WTC11 (cell line): ENCODE measurements at regions not wholly inside any gene's neighbourhood (a gene's known extent, or its start where the extent isn't known, plus 50 kb on each side); places are given as distances from the start of the nearest gene placed in this dataset.

Experiments used
- FOXK1 ChIP-seq: sonication (generic); formaldehyde crosslinking; IDR thresholded peaks from 2 replicates; pipeline ENCODE4 v1.8.0; 2022; ENCODE audit warnings: mild to moderate bottlenecking, moderate library complexity, missing genetic modification reagents
- NFYB ChIP-seq: sonication (generic); formaldehyde crosslinking; conservative IDR thresholded peaks from 2 replicates; pipeline ENCODE4 v1.8.0; 2022; ENCODE audit warnings: low read depth, missing genetic modification reagents
- NR3C1 ChIP-seq: sonication (generic); formaldehyde crosslinking; conservative IDR thresholded peaks from 2 replicates; pipeline ENCODE4 v1.8.1; 2023; ENCODE audit warnings: low read depth, mild to moderate bottlenecking, missing genetic modification reagents
- SP1 ChIP-seq: sonication (generic); formaldehyde crosslinking; conservative IDR thresholded peaks from 2 replicates; pipeline ENCODE4 v1.8.1; 2022; ENCODE audit warnings: missing genetic modification reagents
- TEAD1 ChIP-seq: sonication (generic); formaldehyde crosslinking; IDR thresholded peaks from 2 replicates; pipeline ENCODE4 v1.8.0; 2022; ENCODE audit warnings: mild to moderate bottlenecking, missing genetic modification reagents
- ZNF416 ChIP-seq: fragments of 250-450 bp; sonication (Bioruptor Pico); IDR thresholded peaks from 2 replicates; pipeline ENCODE4 v1.9.0; 2021; ENCODE audit warnings: mild to moderate bottlenecking, inconsistent platforms
- ZNF671 ChIP-seq: fragments of 250-450 bp; sonication (Bioruptor Pico); IDR thresholded peaks from 2 replicates; pipeline ENCODE4 v1.8.0; 2021; ENCODE audit warnings: mild to moderate bottlenecking
- TF ChIP-seq, protein P1 (sequence below): sonication (generic); formaldehyde crosslinking; IDR thresholded peaks from 2 replicates; pipeline ENCODE4 v1.8.1; 2023; ENCODE audit warnings: mild to moderate bottlenecking, missing genetic modification reagents, borderline replicate concordance
- TF ChIP-seq, protein P2 (sequence below): sonication (generic); formaldehyde crosslinking; IDR thresholded peaks from 2 replicates; pipeline ENCODE4 v1.8.1; 2022; ENCODE audit warnings: missing genetic modification reagents, borderline replicate concordance
- TF ChIP-seq, protein P3 (sequence below): sonication (generic); formaldehyde crosslinking; IDR thresholded peaks from 2 replicates; pipeline ENCODE4 v1.8.1; 2023; ENCODE audit warnings: mild to moderate bottlenecking, missing genetic modification reagents, moderate library complexity
- TF ChIP-seq, protein P4 (sequence below): sonication (generic); formaldehyde crosslinking; IDR thresholded peaks from 2 replicates; pipeline ENCODE4 v1.8.1; 2023; ENCODE audit warnings: mild to moderate bottlenecking, missing genetic modification reagents
- TF ChIP-seq, protein P5 (sequence below): fragments of 200-600 bp; IDR thresholded peaks from 2 replicates; pipeline ENCODE4 v1.8.0; 2022; ENCODE audit warnings: antibody characterized with exemption
- TF ChIP-seq, protein P6 (sequence below): sonication (generic); formaldehyde crosslinking; IDR thresholded peaks from 2 replicates; pipeline ENCODE4 v1.8.0; 2022; ENCODE audit warnings: mild to moderate bottlenecking, missing genetic modification reagents
- TF ChIP-seq, protein P7 (sequence below): sonication (generic); formaldehyde crosslinking; IDR thresholded peaks from 2 replicates; pipeline ENCODE4 v1.8.0; 2022; ENCODE audit warnings: mild to moderate bottlenecking, missing genetic modification reagents

DNA sequence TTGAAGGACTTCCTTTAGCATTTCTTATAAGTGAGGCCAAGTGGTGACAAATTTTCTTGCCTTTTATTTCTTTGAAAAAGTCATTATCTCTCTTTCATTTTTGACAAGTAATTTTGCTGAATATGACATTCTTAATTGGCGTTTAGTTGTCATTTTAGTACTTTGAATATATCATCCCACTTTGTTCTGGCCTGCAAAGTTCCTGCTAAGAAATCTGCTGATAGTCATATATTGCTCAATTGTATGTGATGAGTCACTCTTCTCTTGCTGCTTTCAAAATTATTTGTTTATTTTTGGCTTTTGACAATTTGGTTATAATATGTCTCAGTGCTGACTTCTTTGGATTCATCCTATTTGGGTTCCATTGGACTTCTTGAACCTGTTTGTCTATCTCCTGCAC, 312.6 kb downstream of the DUSP10 start:
- TF ChIP-seq, protein P1, sequence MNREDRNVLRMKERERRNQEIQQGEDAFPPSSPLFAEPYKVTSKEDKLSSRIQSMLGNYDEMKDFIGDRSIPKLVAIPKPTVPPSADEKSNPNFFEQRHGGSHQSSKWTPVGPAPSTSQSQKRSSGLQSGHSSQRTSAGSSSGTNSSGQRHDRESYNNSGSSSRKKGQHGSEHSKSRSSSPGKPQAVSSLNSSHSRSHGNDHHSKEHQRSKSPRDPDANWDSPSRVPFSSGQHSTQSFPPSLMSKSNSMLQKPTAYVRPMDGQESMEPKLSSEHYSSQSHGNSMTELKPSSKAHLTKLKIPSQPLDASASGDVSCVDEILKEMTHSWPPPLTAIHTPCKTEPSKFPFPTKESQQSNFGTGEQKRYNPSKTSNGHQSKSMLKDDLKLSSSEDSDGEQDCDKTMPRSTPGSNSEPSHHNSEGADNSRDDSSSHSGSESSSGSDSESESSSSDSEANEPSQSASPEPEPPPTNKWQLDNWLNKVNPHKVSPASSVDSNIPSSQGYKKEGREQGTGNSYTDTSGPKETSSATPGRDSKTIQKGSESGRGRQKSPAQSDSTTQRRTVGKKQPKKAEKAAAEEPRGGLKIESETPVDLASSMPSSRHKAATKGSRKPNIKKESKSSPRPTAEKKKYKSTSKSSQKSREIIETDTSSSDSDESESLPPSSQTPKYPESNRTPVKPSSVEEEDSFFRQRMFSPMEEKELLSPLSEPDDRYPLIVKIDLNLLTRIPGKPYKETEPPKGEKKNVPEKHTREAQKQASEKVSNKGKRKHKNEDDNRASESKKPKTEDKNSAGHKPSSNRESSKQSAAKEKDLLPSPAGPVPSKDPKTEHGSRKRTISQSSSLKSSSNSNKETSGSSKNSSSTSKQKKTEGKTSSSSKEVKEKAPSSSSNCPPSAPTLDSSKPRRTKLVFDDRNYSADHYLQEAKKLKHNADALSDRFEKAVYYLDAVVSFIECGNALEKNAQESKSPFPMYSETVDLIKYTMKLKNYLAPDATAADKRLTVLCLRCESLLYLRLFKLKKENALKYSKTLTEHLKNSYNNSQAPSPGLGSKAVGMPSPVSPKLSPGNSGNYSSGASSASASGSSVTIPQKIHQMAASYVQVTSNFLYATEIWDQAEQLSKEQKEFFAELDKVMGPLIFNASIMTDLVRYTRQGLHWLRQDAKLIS (CRISPR knock-in tag), result no peak
- TF ChIP-seq, protein P2, sequence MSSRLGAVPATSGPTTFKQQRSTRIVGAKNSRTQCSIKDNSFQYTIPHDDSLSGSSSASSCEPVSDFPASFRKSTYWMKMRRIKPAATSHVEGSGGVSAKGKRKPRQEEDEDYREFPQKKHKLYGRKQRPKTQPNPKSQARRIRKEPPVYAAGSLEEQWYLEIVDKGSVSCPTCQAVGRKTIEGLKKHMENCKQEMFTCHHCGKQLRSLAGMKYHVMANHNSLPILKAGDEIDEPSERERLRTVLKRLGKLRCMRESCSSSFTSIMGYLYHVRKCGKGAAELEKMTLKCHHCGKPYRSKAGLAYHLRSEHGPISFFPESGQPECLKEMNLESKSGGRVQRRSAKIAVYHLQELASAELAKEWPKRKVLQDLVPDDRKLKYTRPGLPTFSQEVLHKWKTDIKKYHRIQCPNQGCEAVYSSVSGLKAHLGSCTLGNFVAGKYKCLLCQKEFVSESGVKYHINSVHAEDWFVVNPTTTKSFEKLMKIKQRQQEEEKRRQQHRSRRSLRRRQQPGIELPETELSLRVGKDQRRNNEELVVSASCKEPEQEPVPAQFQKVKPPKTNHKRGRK (CRISPR knock-in tag), result no peak
- TF ChIP-seq, protein P3, sequence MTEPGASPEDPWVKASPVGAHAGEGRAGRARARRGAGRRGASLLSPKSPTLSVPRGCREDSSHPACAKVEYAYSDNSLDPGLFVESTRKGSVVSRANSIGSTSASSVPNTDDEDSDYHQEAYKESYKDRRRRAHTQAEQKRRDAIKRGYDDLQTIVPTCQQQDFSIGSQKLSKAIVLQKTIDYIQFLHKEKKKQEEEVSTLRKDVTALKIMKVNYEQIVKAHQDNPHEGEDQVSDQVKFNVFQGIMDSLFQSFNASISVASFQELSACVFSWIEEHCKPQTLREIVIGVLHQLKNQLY, result no peak
- TF ChIP-seq, protein P4, sequence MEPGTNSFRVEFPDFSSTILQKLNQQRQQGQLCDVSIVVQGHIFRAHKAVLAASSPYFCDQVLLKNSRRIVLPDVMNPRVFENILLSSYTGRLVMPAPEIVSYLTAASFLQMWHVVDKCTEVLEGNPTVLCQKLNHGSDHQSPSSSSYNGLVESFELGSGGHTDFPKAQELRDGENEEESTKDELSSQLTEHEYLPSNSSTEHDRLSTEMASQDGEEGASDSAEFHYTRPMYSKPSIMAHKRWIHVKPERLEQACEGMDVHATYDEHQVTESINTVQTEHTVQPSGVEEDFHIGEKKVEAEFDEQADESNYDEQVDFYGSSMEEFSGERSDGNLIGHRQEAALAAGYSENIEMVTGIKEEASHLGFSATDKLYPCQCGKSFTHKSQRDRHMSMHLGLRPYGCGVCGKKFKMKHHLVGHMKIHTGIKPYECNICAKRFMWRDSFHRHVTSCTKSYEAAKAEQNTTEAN (CRISPR knock-in tag), result no peak
- TF ChIP-seq, protein P5, sequence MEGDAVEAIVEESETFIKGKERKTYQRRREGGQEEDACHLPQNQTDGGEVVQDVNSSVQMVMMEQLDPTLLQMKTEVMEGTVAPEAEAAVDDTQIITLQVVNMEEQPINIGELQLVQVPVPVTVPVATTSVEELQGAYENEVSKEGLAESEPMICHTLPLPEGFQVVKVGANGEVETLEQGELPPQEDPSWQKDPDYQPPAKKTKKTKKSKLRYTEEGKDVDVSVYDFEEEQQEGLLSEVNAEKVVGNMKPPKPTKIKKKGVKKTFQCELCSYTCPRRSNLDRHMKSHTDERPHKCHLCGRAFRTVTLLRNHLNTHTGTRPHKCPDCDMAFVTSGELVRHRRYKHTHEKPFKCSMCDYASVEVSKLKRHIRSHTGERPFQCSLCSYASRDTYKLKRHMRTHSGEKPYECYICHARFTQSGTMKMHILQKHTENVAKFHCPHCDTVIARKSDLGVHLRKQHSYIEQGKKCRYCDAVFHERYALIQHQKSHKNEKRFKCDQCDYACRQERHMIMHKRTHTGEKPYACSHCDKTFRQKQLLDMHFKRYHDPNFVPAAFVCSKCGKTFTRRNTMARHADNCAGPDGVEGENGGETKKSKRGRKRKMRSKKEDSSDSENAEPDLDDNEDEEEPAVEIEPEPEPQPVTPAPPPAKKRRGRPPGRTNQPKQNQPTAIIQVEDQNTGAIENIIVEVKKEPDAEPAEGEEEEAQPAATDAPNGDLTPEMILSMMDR, result no peak
- TF ChIP-seq FOXK1, result no peak
- TF ChIP-seq, protein P6, sequence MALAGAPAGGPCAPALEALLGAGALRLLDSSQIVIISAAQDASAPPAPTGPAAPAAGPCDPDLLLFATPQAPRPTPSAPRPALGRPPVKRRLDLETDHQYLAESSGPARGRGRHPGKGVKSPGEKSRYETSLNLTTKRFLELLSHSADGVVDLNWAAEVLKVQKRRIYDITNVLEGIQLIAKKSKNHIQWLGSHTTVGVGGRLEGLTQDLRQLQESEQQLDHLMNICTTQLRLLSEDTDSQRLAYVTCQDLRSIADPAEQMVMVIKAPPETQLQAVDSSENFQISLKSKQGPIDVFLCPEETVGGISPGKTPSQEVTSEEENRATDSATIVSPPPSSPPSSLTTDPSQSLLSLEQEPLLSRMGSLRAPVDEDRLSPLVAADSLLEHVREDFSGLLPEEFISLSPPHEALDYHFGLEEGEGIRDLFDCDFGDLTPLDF, result no peak
- no peak for TF ChIP-seq NFYB (CRISPR knock-in tag)
- TF ChIP-seq NR3C1 (CRISPR knock-in tag), result no peak
- no peak for TF ChIP-seq TEAD1 (CRISPR knock-in tag)
- no peak for TF ChIP-seq ZNF671 (CRISPR knock-in tag)
- TF ChIP-seq, protein P7, sequence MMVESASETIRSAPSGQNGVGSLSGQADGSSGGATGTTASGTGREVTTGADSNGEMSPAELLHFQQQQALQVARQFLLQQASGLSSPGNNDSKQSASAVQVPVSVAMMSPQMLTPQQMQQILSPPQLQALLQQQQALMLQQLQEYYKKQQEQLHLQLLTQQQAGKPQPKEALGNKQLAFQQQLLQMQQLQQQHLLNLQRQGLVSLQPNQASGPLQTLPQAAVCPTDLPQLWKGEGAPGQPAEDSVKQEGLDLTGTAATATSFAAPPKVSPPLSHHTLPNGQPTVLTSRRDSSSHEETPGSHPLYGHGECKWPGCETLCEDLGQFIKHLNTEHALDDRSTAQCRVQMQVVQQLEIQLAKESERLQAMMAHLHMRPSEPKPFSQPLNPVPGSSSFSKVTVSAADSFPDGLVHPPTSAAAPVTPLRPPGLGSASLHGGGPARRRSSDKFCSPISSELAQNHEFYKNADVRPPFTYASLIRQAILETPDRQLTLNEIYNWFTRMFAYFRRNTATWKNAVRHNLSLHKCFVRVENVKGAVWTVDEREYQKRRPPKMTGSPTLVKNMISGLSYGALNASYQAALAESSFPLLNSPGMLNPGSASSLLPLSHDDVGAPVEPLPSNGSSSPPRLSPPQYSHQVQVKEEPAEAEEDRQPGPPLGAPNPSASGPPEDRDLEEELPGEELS, result no peak
- no peak for TF ChIP-seq ZNF416 (CRISPR knock-in tag)
- no peak for TF ChIP-seq SP1
